ENCODE measurements at regions not wholly inside any gene's neighbourhood (a gene's known extent, or its start where the extent isn't known, plus 50 kb on each side); places are given as distances from the start of the nearest gene placed in this dataset.

DNA sequence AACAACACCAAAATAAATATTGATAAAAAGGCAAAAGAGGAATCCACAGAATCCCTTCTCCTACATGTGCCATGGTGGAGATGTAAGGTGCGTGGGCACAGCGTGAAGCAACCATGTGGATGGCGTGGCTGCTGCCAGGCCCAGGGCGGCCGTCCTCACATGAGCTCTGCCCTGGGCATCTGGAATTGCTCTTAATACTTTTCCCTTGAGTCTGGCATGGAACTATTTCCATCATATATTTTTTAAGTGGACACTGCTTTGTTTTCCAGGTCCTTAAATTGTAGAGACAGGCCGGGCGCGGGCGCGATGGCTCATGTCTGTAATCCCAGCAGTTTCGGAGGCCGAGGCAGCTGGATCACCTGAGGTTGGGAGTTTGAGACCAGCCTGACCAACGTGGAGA is 349.3 kb downstream of the IRX1 start:
- no peaks in the 10 kb centered on the region for H3K79me2 ChIP-seq (ENCODE audit: control insufficient read depth, insufficient read depth, low read length, unreplicated experiment)
- no peaks in the 10 kb centered on the region for H3K27me3 ChIP-seq (ENCODE audit: insufficient read depth, low read length)
- H3K36me3 ChIP-seq (ENCODE audit: insufficient read depth, low read length) = no peaks in the 10 kb centered on the region
- H3K4me3 ChIP-seq (ENCODE audit: low read depth, low read length) = no peak overlapping the region
- no peak overlapping the region for H3K27ac ChIP-seq (ENCODE audit: low read depth, low read length)
- no peak overlapping the region for H2AFZ ChIP-seq (ENCODE audit: low read length, unreplicated experiment)
- H3K4me1 ChIP-seq (ENCODE audit: control insufficient read depth, insufficient read depth, low read length, unreplicated experiment) = no peaks in the 10 kb centered on the region

DNA sequence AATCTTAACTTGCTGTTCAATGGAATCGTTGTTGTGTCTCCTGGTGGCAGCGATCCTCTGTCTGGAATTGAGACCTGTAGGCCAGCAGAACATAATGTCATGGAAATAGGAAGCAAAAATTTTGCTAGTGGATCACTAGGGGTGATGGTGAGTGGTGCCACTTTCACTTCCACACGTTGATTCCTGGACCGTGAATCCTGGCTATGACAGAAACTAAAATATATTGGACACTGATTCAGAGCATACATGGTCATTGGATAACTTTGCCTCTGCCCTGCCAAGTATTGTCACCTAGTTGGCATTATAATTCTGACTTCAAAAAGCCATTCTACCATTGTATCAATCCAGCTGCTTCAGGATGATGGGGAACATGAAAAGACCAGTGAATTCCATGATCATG is 353.2 kb downstream of the IRX1 start:
- no peak overlapping the region for H2AFZ ChIP-seq (ENCODE audit: low read length, unreplicated experiment)
- H3K79me2 ChIP-seq (ENCODE audit: control insufficient read depth, insufficient read depth, low read length, unreplicated experiment) = no peaks in the 10 kb centered on the region
- no peaks in the 10 kb centered on the region for H3K4me1 ChIP-seq (ENCODE audit: control insufficient read depth, insufficient read depth, low read length, unreplicated experiment)
- no peaks in the 10 kb centered on the region for H3K27me3 ChIP-seq (ENCODE audit: insufficient read depth, low read length)
- no peak overlapping the region for H3K4me3 ChIP-seq (ENCODE audit: low read depth, low read length)
- H3K27ac ChIP-seq (ENCODE audit: low read depth, low read length) = no peak overlapping the region
- H3K36me3 ChIP-seq (ENCODE audit: insufficient read depth, low read length) = no peaks in the 10 kb centered on the region

- no peaks in the 10 kb centered on the region for H3K4me1 ChIP-seq (ENCODE audit: control insufficient read depth, insufficient read depth, low read length, unreplicated experiment)
- no peaks in the 10 kb centered on the region for H3K79me2 ChIP-seq (ENCODE audit: control insufficient read depth, insufficient read depth, low read length, unreplicated experiment)
- no peak overlapping the region for H2AFZ ChIP-seq (ENCODE audit: low read length, unreplicated experiment)
- H3K36me3 ChIP-seq (ENCODE audit: insufficient read depth, low read length) = no peaks in the 10 kb centered on the region
- no peak overlapping the region for H3K4me3 ChIP-seq (ENCODE audit: low read depth, low read length)
- H3K27me3 ChIP-seq (ENCODE audit: insufficient read depth, low read length) = no peaks in the 10 kb centered on the region
- H3K27ac ChIP-seq (ENCODE audit: low read depth, low read length) = no peak overlapping the region
Measured at GRCh38 chr5:3954199-3954598, 358.6 kb downstream of the IRX1 start.

- no peaks in the 10 kb centered on the region for H3K79me2 ChIP-seq (ENCODE audit: control insufficient read depth, insufficient read depth, low read length, unreplicated experiment)
- no peak overlapping the region for H3K4me3 ChIP-seq (ENCODE audit: low read depth, low read length)
- no peaks in the 10 kb centered on the region for H3K4me1 ChIP-seq (ENCODE audit: control insufficient read depth, insufficient read depth, low read length, unreplicated experiment)
- no peak overlapping the region for H3K27ac ChIP-seq (ENCODE audit: low read depth, low read length)
- no peak overlapping the region for H2AFZ ChIP-seq (ENCODE audit: low read length, unreplicated experiment)
- no peaks in the 10 kb centered on the region for H3K36me3 ChIP-seq (ENCODE audit: insufficient read depth, low read length)
- no peaks in the 10 kb centered on the region for H3K27me3 ChIP-seq (ENCODE audit: insufficient read depth, low read length)
Measured at GRCh38 chr5:3954633-3955032, 359.0 kb downstream of the IRX1 start.

DNA sequence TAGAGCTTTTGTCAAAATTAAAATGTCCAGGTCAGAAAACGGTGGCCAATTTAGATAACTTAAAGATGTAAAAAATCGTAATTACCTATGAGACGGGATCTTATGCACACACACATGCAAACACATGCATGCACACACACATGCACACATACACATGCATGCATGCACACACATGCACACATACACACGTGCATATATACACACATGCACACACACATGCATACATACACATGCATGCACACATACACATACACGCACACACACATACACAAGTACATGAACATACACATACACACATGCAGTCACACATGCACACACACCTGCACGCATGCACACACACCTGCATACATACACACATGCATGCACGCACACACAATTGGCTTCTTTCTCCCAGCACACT is 362.0 kb downstream of the IRX1 start:
- no peaks in the 10 kb centered on the region for H3K4me1 ChIP-seq (ENCODE audit: control insufficient read depth, insufficient read depth, low read length, unreplicated experiment)
- H3K4me3 ChIP-seq (ENCODE audit: low read depth, low read length) = no peak overlapping the region
- H3K27ac ChIP-seq (ENCODE audit: low read depth, low read length) = no peak overlapping the region
- H3K36me3 ChIP-seq (ENCODE audit: insufficient read depth, low read length) = no peaks in the 10 kb centered on the region
- H3K27me3 ChIP-seq (ENCODE audit: insufficient read depth, low read length) = no peaks in the 10 kb centered on the region
- no peaks in the 10 kb centered on the region for H3K79me2 ChIP-seq (ENCODE audit: control insufficient read depth, insufficient read depth, low read length, unreplicated experiment)
- no peak overlapping the region for H2AFZ ChIP-seq (ENCODE audit: low read length, unreplicated experiment)

- Histone ChIP-seq H3K4me3 (ENCODE audit: low read depth, low read length) (no peak overlapping the region), H2AFZ (ENCODE audit: low read length, unreplicated experiment) (no peak overlapping the region), H3K27me3 (ENCODE audit: insufficient read depth, low read length) (no peaks in the 10 kb centered on the region), H3K79me2 (ENCODE audit: control insufficient read depth, insufficient read depth, low read length, unreplicated experiment) (no peaks in the 10 kb centered on the region), H3K36me3 (ENCODE audit: insufficient read depth, low read length) (no peaks in the 10 kb centered on the region), H3K27ac (ENCODE audit: low read depth, low read length) (no peak overlapping the region), H3K4me1 (ENCODE audit: control insufficient read depth, insufficient read depth, low read length, unreplicated experiment) (no peaks in the 10 kb centered on the region)
Measured at GRCh38 chr5:3958389-3958788, 362.8 kb downstream of the IRX1 start.

DNA sequence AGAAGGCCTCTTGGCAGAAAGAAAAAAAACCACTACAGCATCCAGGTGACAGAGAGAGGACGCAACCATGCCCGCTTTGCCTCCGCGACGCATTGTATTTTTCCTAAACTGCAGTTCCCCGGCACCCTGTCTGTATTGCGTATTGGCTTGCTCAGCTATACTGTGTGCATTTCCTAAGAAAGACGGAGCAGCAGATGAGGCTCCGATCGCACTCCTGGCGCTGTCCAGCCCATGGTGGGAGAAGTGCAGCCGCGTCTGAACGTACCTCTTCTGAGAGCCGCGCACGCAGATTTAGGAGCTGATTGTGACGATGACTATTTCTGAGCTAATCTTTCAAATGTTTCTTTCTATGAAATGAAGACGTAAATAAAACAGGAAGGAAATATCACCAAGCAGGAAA is 366.5 kb downstream of the IRX1 start:
- Histone ChIP-seq H3K27ac (ENCODE audit: low read depth, low read length) (no peak overlapping the region), H3K4me3 (ENCODE audit: low read depth, low read length) (no peak overlapping the region)

GRCh38 chr5:3963652-3964051 is 368.0 kb downstream of the IRX1 start:
- Histone ChIP-seq H3K36me3 (ENCODE audit: insufficient read depth, low read length) (no peaks in the 10 kb centered on the region), H3K4me3 (ENCODE audit: low read depth, low read length) (no peak overlapping the region), H3K27ac (ENCODE audit: low read depth, low read length) (no peak overlapping the region), H3K27me3 (ENCODE audit: insufficient read depth, low read length) (no peaks in the 10 kb centered on the region), H3K4me1 (ENCODE audit: control insufficient read depth, insufficient read depth, low read length, unreplicated experiment) (no peaks in the 10 kb centered on the region), H2AFZ (ENCODE audit: low read length, unreplicated experiment) (no peak overlapping the region), H3K79me2 (ENCODE audit: control insufficient read depth, insufficient read depth, low read length, unreplicated experiment) (no peaks in the 10 kb centered on the region)

More for the DNA sequence above, 366.5 kb downstream of the IRX1 start:
- Histone ChIP-seq H3K79me2 (ENCODE audit: control insufficient read depth, insufficient read depth, low read length, unreplicated experiment) (no peaks in the 10 kb centered on the region), H3K36me3 (ENCODE audit: insufficient read depth, low read length) (no peaks in the 10 kb centered on the region), H2AFZ (ENCODE audit: low read length, unreplicated experiment) (no peak overlapping the region), H3K4me1 (ENCODE audit: control insufficient read depth, insufficient read depth, low read length, unreplicated experiment) (no peaks in the 10 kb centered on the region), H3K27me3 (ENCODE audit: insufficient read depth, low read length) (no peaks in the 10 kb centered on the region)

- Histone ChIP-seq H3K4me1 (ENCODE audit: control insufficient read depth, insufficient read depth, low read length, unreplicated experiment) (no peaks in the 10 kb centered on the region), H3K4me3 (ENCODE audit: low read depth, low read length) (no peak overlapping the region), H3K27me3 (ENCODE audit: insufficient read depth, low read length) (no peaks in the 10 kb centered on the region), H3K27ac (ENCODE audit: low read depth, low read length) (no peak overlapping the region), H3K36me3 (ENCODE audit: insufficient read depth, low read length) (no peaks in the 10 kb centered on the region), H3K79me2 (ENCODE audit: control insufficient read depth, insufficient read depth, low read length, unreplicated experiment) (no peaks in the 10 kb centered on the region), H2AFZ (ENCODE audit: low read length, unreplicated experiment) (no peak overlapping the region)
Measured at GRCh38 chr5:3980156-3980555, 384.5 kb downstream of the IRX1 start.

- H2AFZ ChIP-seq (ENCODE audit: low read length, unreplicated experiment) = no peak overlapping the region
- H3K4me1 ChIP-seq (ENCODE audit: control insufficient read depth, insufficient read depth, low read length, unreplicated experiment) = no peaks in the 10 kb centered on the region
- no peaks in the 10 kb centered on the region for H3K79me2 ChIP-seq (ENCODE audit: control insufficient read depth, insufficient read depth, low read length, unreplicated experiment)
- H3K4me3 ChIP-seq (ENCODE audit: low read depth, low read length) = no peak overlapping the region
- no peaks in the 10 kb centered on the region for H3K27me3 ChIP-seq (ENCODE audit: insufficient read depth, low read length)
- H3K36me3 ChIP-seq (ENCODE audit: insufficient read depth, low read length) = no peaks in the 10 kb centered on the region
- no peak overlapping the region for H3K27ac ChIP-seq (ENCODE audit: low read depth, low read length)
Measured at GRCh38 chr5:3987867-3988266, 392.2 kb downstream of the IRX1 start.

- Histone ChIP-seq H3K4me3 (ENCODE audit: low read depth, low read length) (no peak overlapping the region), H3K36me3 (ENCODE audit: insufficient read depth, low read length) (no peaks in the 10 kb centered on the region), H3K4me1 (ENCODE audit: control insufficient read depth, insufficient read depth, low read length, unreplicated experiment) (no peaks in the 10 kb centered on the region), H3K27ac (ENCODE audit: low read depth, low read length) (no peak overlapping the region), H3K79me2 (ENCODE audit: control insufficient read depth, insufficient read depth, low read length, unreplicated experiment) (no peaks in the 10 kb centered on the region), H2AFZ (ENCODE audit: low read length, unreplicated experiment) (no peak overlapping the region), H3K27me3 (ENCODE audit: insufficient read depth, low read length) (no peaks in the 10 kb centered on the region)
Measured at GRCh38 chr5:3993856-3994473, 398.3 kb downstream of the IRX1 start.

Measured in ACC112 (cell line).